GM18511 (cell line): ENCODE measurements at regions not wholly inside any gene's neighbourhood (a gene's known extent, or its start where the extent isn't known, plus 50 kb on each side); places are given as distances from the start of the nearest gene placed in this dataset.
A peak's percentile ranks its signal among the peaks of the same experiment; 100 is the strongest.
"Not testable (repeated sequence)": the region's sequence is repeated elsewhere in the genome, so short reads cannot be mapped to it uniquely, and the experiment has no call there.

Experiments used
- ATAC-seq: cut with Tn5 transposase; IDR thresholded peaks from one replicate; pipeline ENCODE4 v1.9.1; 2021; ENCODE audit warnings: mild to moderate bottlenecking, moderate library complexity; ENCODE audit not compliant: unreplicated experiment

- no peak for ATAC-seq
These were observed 251.7 kb downstream of the HNMT start for GRCh38 chr2:138215958-138216357.

GRCh38 chr2:138217975-138218374 is 253.7 kb downstream of the HNMT start:
- no peak for ATAC-seq

GRCh38 chr2:138218397-138218796 is 254.1 kb downstream of the HNMT start:
- no peak for ATAC-seq

GRCh38 chr2:138219961-138220360 is 255.7 kb downstream of the HNMT start:
- ATAC-seq, result no peak

- ATAC-seq, result no peak
These were observed 257.1 kb downstream of the HNMT start for GRCh38 chr2:138221358-138221757.

GRCh38 chr2:138223319-138223718 is 259.0 kb downstream of the HNMT start:
- no peak for ATAC-seq

- no peak for ATAC-seq
These were observed 262.9 kb downstream of the HNMT start for GRCh38 chr2:138227195-138227594.

GRCh38 chr2:138228101-138228500 is 263.8 kb downstream of the HNMT start:
- no peak for ATAC-seq

GRCh38 chr2:138234265-138234664 is 267.3 kb upstream of the SPOPL start:
- ATAC-seq, result no peak

GRCh38 chr2:138235041-138235440 is 266.5 kb upstream of the SPOPL start:
- no peak for ATAC-seq

- ATAC-seq, result no peak
These were observed 265.4 kb upstream of the SPOPL start for GRCh38 chr2:138236142-138236541.

GRCh38 chr2:138237667-138238384 is 263.7 kb upstream of the SPOPL start:
- ATAC-seq, result no peak

- ATAC-seq, result peak; percentile 55
These were observed 262.7 kb upstream of the SPOPL start for GRCh38 chr2:138238908-138239307.

GRCh38 chr2:138239902-138240491 is 261.6 kb upstream of the SPOPL start:
- ATAC-seq, result no peak

GRCh38 chr2:138243372-138243771 is 258.2 kb upstream of the SPOPL start:
- ATAC-seq, result no peak

GRCh38 chr2:138244501-138244925 is 257.1 kb upstream of the SPOPL start:
- no peak for ATAC-seq

- no peak for ATAC-seq
These were observed 256.3 kb upstream of the SPOPL start for GRCh38 chr2:138245310-138245709.

GRCh38 chr2:138247302-138247701 is 254.3 kb upstream of the SPOPL start:
- no peak for ATAC-seq

- no peak for ATAC-seq
These were observed 252.4 kb upstream of the SPOPL start for GRCh38 chr2:138249207-138249606.

- ATAC-seq, result not testable (repeated sequence)
These were observed 250.7 kb upstream of the SPOPL start for GRCh38 chr2:138250843-138251320.

GRCh38 chr2:138252587-138252986 is 249.0 kb upstream of the SPOPL start:
- no peak for ATAC-seq

GRCh38 chr2:138255670-138256069 is 245.9 kb upstream of the SPOPL start:
- ATAC-seq, result no peak
